HCT116 (cell line): ENCODE measurements at regions not wholly inside any gene's neighbourhood (a gene's known extent, or its start where the extent isn't known, plus 50 kb on each side); places are given as distances from the start of the nearest gene placed in this dataset.

ENCODE experiments used
- CEBPB ChIP-seq: IDR thresholded peaks from 2 replicates; pipeline ENCODE4 v1.6.1; 2012; ENCODE audit warnings: low read depth
- EGR1 ChIP-seq: IDR thresholded peaks from 2 replicates; pipeline ENCODE4 v1.6.1; 2012; ENCODE audit warnings: low read depth
- POLR2A ChIP-seq: IDR thresholded peaks from 2 replicates; pipeline ENCODE4 v1.7.0; 2011; ENCODE audit warnings: borderline replicate concordance; ENCODE audit not compliant: insufficient read depth, insufficient read length; ENCODE audit errors: extremely low read depth
- POLR2AphosphoS5 ChIP-seq: IDR thresholded peaks from 2 replicates; pipeline ENCODE4 v1.6.1; 2011; ENCODE audit warnings: mild to moderate bottlenecking, low read depth, low read length, moderate library complexity
- RAD21 ChIP-seq: IDR thresholded peaks from 2 replicates; pipeline ENCODE4 v1.6.1; 2012; ENCODE audit warnings: low read depth, mild to moderate bottlenecking
- TCF7L2 ChIP-seq: IDR thresholded peaks from 2 replicates; pipeline ENCODE4 v1.7.0; 2011; ENCODE audit warnings: borderline replicate concordance, inconsistent platforms; ENCODE audit not compliant: insufficient read depth, insufficient read length; ENCODE audit errors: extremely low read depth
- YY1 ChIP-seq: IDR thresholded peaks from 2 replicates; pipeline ENCODE4 v1.6.1; 2011; ENCODE audit warnings: low read length, low read depth, moderate library complexity, mild to moderate bottlenecking; ENCODE audit not compliant: insufficient replicate concordance; ENCODE audit errors: extremely low read depth
- TF ChIP-seq, protein P1 (sequence below): IDR thresholded peaks from 2 replicates; pipeline ENCODE4 v1.6.1; 2012
- TF ChIP-seq, protein P2 (sequence below), 3 experiments: fragments of 200-600 bp in 1 of 3; sonication (generic) in 1 of 3; IDR thresholded peaks in 2 of 3; conservative IDR thresholded peaks in 1 of 3; 2 replicates each; pipeline ENCODE4 v1.5.1; 2012 to 2017; ENCODE audit warnings: low read depth in 2 of 3, low read length in 2 of 3, antibody characterized with exemption in 1 of 3, borderline replicate concordance in 1 of 3, control low read depth in 1 of 3, mild to moderate bottlenecking in 1 of 3, mixed read lengths in 1 of 3, mixed run types in 1 of 3, moderate library complexity in 1 of 3; ENCODE audit not compliant: insufficient read depth in 1 of 3
- TF ChIP-seq, protein P3 (sequence below): IDR thresholded peaks from 2 replicates; pipeline ENCODE4 v1.6.1; 2012
- TF ChIP-seq, protein P4 (sequence below): IDR thresholded peaks from 2 replicates; pipeline ENCODE4 v1.6.1; 2012; ENCODE audit warnings: low read depth

DNA sequence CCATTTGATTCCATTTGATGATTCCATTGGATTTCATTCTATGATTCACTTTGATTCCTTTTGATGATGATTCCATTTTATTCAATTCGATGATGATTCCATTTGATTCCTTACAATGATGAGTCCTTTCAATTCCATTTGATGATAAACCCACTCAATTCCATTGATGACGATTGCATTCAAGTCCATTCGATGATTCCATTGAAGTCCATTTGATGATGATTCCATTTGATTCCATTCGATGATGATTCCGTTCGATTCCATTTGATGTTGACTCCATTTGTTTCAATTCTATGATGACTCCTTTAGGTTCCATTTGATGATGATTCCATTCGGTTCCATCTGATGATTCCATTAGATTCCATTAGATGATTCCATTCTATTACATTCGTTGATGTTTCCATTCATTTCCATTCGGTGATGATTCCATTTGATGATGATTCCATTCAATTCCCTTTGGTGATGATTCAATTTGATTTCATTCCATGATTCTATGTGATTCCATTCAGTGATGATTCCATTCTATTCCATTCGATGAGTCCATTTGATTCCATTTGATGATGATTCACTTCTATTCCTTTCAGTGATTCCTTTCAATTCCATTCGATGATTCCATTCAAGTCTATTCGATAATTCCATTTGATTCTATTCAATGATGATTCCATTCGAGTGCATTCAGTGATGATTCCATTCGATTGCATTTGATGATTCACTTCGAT is 1106.0 kb downstream of the RPIA start:
- TF ChIP-seq, protein P1, sequence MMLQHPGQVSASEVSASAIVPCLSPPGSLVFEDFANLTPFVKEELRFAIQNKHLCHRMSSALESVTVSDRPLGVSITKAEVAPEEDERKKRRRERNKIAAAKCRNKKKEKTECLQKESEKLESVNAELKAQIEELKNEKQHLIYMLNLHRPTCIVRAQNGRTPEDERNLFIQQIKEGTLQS: no peak
- TF ChIP-seq RAD21: no peak
- TF ChIP-seq, protein P2, sequence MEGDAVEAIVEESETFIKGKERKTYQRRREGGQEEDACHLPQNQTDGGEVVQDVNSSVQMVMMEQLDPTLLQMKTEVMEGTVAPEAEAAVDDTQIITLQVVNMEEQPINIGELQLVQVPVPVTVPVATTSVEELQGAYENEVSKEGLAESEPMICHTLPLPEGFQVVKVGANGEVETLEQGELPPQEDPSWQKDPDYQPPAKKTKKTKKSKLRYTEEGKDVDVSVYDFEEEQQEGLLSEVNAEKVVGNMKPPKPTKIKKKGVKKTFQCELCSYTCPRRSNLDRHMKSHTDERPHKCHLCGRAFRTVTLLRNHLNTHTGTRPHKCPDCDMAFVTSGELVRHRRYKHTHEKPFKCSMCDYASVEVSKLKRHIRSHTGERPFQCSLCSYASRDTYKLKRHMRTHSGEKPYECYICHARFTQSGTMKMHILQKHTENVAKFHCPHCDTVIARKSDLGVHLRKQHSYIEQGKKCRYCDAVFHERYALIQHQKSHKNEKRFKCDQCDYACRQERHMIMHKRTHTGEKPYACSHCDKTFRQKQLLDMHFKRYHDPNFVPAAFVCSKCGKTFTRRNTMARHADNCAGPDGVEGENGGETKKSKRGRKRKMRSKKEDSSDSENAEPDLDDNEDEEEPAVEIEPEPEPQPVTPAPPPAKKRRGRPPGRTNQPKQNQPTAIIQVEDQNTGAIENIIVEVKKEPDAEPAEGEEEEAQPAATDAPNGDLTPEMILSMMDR (IDR thresholded peaks at IDR 0.05 in 2 of 3, conservative IDR thresholded peaks at IDR 0.05 in 1 of 3; ENCODE audit: borderline replicate concordance in 1 of 3, insufficient read depth in 1 of 3, low read depth in 2 of 3, low read length in 2 of 3): no peak
- no peak for TF ChIP-seq POLR2A
- TF ChIP-seq, protein P3, sequence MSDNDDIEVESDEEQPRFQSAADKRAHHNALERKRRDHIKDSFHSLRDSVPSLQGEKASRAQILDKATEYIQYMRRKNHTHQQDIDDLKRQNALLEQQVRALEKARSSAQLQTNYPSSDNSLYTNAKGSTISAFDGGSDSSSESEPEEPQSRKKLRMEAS: no peak
- TF ChIP-seq, protein P4, sequence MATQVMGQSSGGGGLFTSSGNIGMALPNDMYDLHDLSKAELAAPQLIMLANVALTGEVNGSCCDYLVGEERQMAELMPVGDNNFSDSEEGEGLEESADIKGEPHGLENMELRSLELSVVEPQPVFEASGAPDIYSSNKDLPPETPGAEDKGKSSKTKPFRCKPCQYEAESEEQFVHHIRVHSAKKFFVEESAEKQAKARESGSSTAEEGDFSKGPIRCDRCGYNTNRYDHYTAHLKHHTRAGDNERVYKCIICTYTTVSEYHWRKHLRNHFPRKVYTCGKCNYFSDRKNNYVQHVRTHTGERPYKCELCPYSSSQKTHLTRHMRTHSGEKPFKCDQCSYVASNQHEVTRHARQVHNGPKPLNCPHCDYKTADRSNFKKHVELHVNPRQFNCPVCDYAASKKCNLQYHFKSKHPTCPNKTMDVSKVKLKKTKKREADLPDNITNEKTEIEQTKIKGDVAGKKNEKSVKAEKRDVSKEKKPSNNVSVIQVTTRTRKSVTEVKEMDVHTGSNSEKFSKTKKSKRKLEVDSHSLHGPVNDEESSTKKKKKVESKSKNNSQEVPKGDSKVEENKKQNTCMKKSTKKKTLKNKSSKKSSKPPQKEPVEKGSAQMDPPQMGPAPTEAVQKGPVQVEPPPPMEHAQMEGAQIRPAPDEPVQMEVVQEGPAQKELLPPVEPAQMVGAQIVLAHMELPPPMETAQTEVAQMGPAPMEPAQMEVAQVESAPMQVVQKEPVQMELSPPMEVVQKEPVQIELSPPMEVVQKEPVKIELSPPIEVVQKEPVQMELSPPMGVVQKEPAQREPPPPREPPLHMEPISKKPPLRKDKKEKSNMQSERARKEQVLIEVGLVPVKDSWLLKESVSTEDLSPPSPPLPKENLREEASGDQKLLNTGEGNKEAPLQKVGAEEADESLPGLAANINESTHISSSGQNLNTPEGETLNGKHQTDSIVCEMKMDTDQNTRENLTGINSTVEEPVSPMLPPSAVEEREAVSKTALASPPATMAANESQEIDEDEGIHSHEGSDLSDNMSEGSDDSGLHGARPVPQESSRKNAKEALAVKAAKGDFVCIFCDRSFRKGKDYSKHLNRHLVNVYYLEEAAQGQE: no peak
- TF ChIP-seq EGR1: no peak
- no peak for TF ChIP-seq TCF7L2
- no peak for TF ChIP-seq YY1
- no peak for TF ChIP-seq CEBPB
- TF ChIP-seq POLR2AphosphoS5: no peak
